H1 (cell line): ENCODE measurements at regions not wholly inside any gene's neighbourhood (a gene's known extent, or its start where the extent isn't known, plus 50 kb on each side); places are given as distances from the start of the nearest gene placed in this dataset.

Source experiments
- CTCF ChIA-PET: fragments of 300-600 bp; sonication (Branson Sonifier 250); formaldehyde crosslinking; loops from one replicate; lab custom pipeline; 2021; ENCODE audit not compliant: partially characterized antibody; lab: Charles Lee
- POLR2A ChIA-PET: fragments of 300-600 bp; sonication (Branson Sonifier 250); formaldehyde crosslinking; loops from one replicate; lab custom pipeline; 2021; ENCODE audit warnings: inconsistent platforms; ENCODE audit not compliant: partially characterized antibody; lab: Charles Lee
- DNase-seq, 2 experiments: peaks; one replicate each; pipeline versions ENCODE4 v3.0.0 to v3.0.0-alpha.2; 2010 to 2022; ENCODE audit warnings: low spot score in 2 of 2, low read depth in 1 of 2, mixed read lengths in 1 of 2
- FAIRE-seq: peaks from 2 replicates; lab custom pipeline; 2011; peaks lifted over from hg19 to GRCh38; lab: Jason Lieb, UNC
- H2AFZ ChIP-seq: 2 replicates; pipeline ENCODE4 v1.8.1; 2012; ENCODE audit warnings: low read length, inconsistent platforms
- H2AK5ac ChIP-seq: 2 replicates; pipeline ENCODE4 v1.6.1; 2013; ENCODE audit warnings: low read depth, low read length
- H2BK120ac ChIP-seq: replicated peaks from 2 replicates; pipeline ENCODE3; 2013; ENCODE audit warnings: low read depth, low read length, inconsistent platforms
- H2BK12ac ChIP-seq: 2 replicates; pipeline ENCODE4 v1.6.1; 2013; ENCODE audit warnings: low read depth, low read length
- H2BK15ac ChIP-seq: 2 replicates; pipeline ENCODE4 v1.6.1; 2013; ENCODE audit warnings: low read length
- H2BK20ac ChIP-seq: 2 replicates; pipeline ENCODE4 v1.6.1; 2013; ENCODE audit warnings: low read length
- H2BK5ac ChIP-seq: 2 replicates; pipeline ENCODE4 v1.6.1; 2013; ENCODE audit warnings: low read depth, low read length
- H3K14ac ChIP-seq: 2 replicates; pipeline ENCODE4 v1.6.1; 2013; ENCODE audit warnings: inconsistent platforms; ENCODE audit not compliant: insufficient read length
- H3K18ac ChIP-seq: 2 replicates; pipeline ENCODE4 v1.6.1; 2013; ENCODE audit warnings: low read length; ENCODE audit errors: extremely low read depth
- H3K23ac ChIP-seq: 2 replicates; pipeline ENCODE4 v1.6.1; 2013; ENCODE audit warnings: inconsistent platforms; ENCODE audit not compliant: insufficient read length
- H3K23me2 ChIP-seq: 2 replicates; pipeline ENCODE4 v1.6.1; 2013; ENCODE audit warnings: low read depth, low read length
- H3K27ac ChIP-seq: 2 replicates; pipeline ENCODE4 v1.6.1; 2011; ENCODE audit warnings: low read depth, low read length, inconsistent platforms
- H3K27me3 ChIP-seq, 4 experiments: replicated peaks in 1 of 4; 1 replicate in 1 of 4; 2 replicates in 3 of 4; pipeline versions ENCODE4 v1.6.1 to v1.8.1; 2011 to 2013; ENCODE audit warnings: low read length in 3 of 4, mild to moderate bottlenecking in 3 of 4, inconsistent platforms in 2 of 4, mixed read lengths in 2 of 4, moderate library complexity in 1 of 4; ENCODE audit not compliant: control insufficient read depth in 3 of 4, insufficient read depth in 3 of 4; ENCODE audit errors: extremely low read depth in 1 of 4
- H3K36me3 ChIP-seq, 4 experiments: 2 replicates each; pipeline versions ENCODE4 v1.6.1 to v1.8.1; 2011 to 2013; ENCODE audit warnings: mild to moderate bottlenecking in 4 of 4, low read length in 3 of 4, moderate library complexity in 2 of 4, control low read depth in 1 of 4, inconsistent platforms in 1 of 4; ENCODE audit not compliant: insufficient read depth in 4 of 4, control insufficient read depth in 2 of 4
- H3K4ac ChIP-seq: replicated peaks from 2 replicates; pipeline ENCODE3; 2013; ENCODE audit warnings: low read length, low read depth, mixed read lengths, inconsistent platforms; ENCODE audit not compliant: insufficient read length
- H3K4me1 ChIP-seq, 4 experiments: replicated peaks in 1 of 4; 1 replicate in 1 of 4; 2 replicates in 3 of 4; pipeline versions ENCODE4 v1.6.1 to v1.8.1; 2011 to 2013; ENCODE audit warnings: low read length in 3 of 4, inconsistent platforms in 2 of 4, mixed read lengths in 1 of 4; ENCODE audit not compliant: insufficient read depth in 4 of 4, control insufficient read depth in 3 of 4
- H3K4me2 ChIP-seq, 2 experiments: 2 replicates each; pipeline versions ENCODE4 v1.6.1 to v1.8.1; 2011 to 2013; ENCODE audit warnings: low read depth in 2 of 2, low read length in 2 of 2, control low read depth in 1 of 2, inconsistent platforms in 1 of 2, mild to moderate bottlenecking in 1 of 2; ENCODE audit not compliant: insufficient read depth in 1 of 2
- H3K4me3 ChIP-seq, 4 experiments: fragments of 200-600, 300-600 bp in 1 of 4; sonication (generic), shearing (Covaris generic), sonication (Bioruptor Twin) in 1 of 4; 2 replicates each; pipeline versions ENCODE4 v1.5.1 to v1.8.1; 2011 to 2016; ENCODE audit warnings: low read length in 4 of 4, low read depth in 3 of 4, control low read depth in 2 of 4, inconsistent platforms in 2 of 4, mild to moderate bottlenecking in 2 of 4, mixed read lengths in 1 of 4, moderate library complexity in 1 of 4; ENCODE audit not compliant: insufficient read depth in 2 of 4; ENCODE audit errors: extremely low read depth in 1 of 4
- H3K56ac ChIP-seq: replicated peaks from 2 replicates; pipeline ENCODE3; 2013; ENCODE audit warnings: low read depth, mild to moderate bottlenecking, mixed read lengths, low read length, inconsistent platforms; ENCODE audit not compliant: insufficient read length
- H3K79me1 ChIP-seq: 2 replicates; pipeline ENCODE4 v1.6.1; 2013; ENCODE audit warnings: low read depth, low read length, control low read depth
- H3K79me2 ChIP-seq, 2 experiments: 2 replicates each; pipeline versions ENCODE4 v1.6.1 to v1.8.1; 2012 to 2013; ENCODE audit warnings: low read length in 2 of 2, mild to moderate bottlenecking in 2 of 2, inconsistent platforms in 1 of 2; ENCODE audit not compliant: insufficient read depth in 2 of 2, control insufficient read depth in 1 of 2
- H3K9ac ChIP-seq, 4 experiments: replicated peaks in 1 of 4; 1 replicate in 1 of 4; 2 replicates in 3 of 4; pipeline versions ENCODE4 v1.6.1 to v1.8.1; 2011 to 2013; ENCODE audit warnings: low read depth in 3 of 4, low read length in 3 of 4, control low read depth in 2 of 4, mild to moderate bottlenecking in 2 of 4, moderate library complexity in 2 of 4, inconsistent platforms in 1 of 4; ENCODE audit errors: extremely low read depth in 1 of 4
- H3K9me3 ChIP-seq, 2 experiments: 2 replicates each; pipeline versions ENCODE4 v1.6.1 to v1.8.1; 2012 to 2013; ENCODE audit warnings: mild to moderate bottlenecking in 2 of 2, moderate library complexity in 2 of 2, control low read depth in 1 of 2, inconsistent platforms in 1 of 2, low read depth in 1 of 2, low read length in 1 of 2, mixed read lengths in 1 of 2; ENCODE audit not compliant: insufficient read depth in 2 of 2
- H4K20me1 ChIP-seq, 2 experiments: replicated peaks in 1 of 2; 2 replicates each; pipeline versions ENCODE3 to v1.8.1; 2011 to 2013; ENCODE audit warnings: inconsistent platforms in 2 of 2, low read length in 2 of 2, mild to moderate bottlenecking in 1 of 2; ENCODE audit not compliant: insufficient read depth in 2 of 2, control insufficient read depth in 1 of 2
- H4K5ac ChIP-seq: 2 replicates; pipeline ENCODE4 v1.6.1; 2013; ENCODE audit warnings: low read length, low read depth, mixed read lengths, inconsistent platforms; ENCODE audit not compliant: insufficient read length
- H4K8ac ChIP-seq: 2 replicates; pipeline ENCODE4 v1.8.0; 2013; ENCODE audit warnings: mild to moderate bottlenecking, moderate library complexity, low read length, inconsistent platforms; ENCODE audit not compliant: insufficient read depth; ENCODE audit errors: extremely low read depth
- H4K91ac ChIP-seq: replicated peaks from 2 replicates; pipeline ENCODE3; 2013; ENCODE audit warnings: low read length, mixed read lengths, inconsistent platforms; ENCODE audit not compliant: insufficient read length
- BRCA1 ChIP-seq: IDR thresholded peaks from 2 replicates; pipeline ENCODE4 v1.6.1; 2012; ENCODE audit warnings: low read depth, low read length, improper control_type of control experiment
- POLR2A ChIP-seq, 2 experiments: IDR thresholded peaks; 1 replicate in 1 of 2; 2 replicates in 1 of 2; pipeline ENCODE4 v1.6.1; 2011; ENCODE audit warnings: low read depth in 2 of 2, low read length in 2 of 2, mild to moderate bottlenecking in 2 of 2; ENCODE audit errors: control extremely low read depth in 1 of 2
- RBBP5 ChIP-seq: IDR thresholded peaks from 2 replicates; pipeline ENCODE4 v1.7.1; 2012; ENCODE audit warnings: low read depth, mild to moderate bottlenecking, inconsistent platforms, low read length, moderate library complexity, borderline replicate concordance
- RFX5 ChIP-seq: IDR thresholded peaks from 2 replicates; pipeline ENCODE4 v1.6.1; 2011; ENCODE audit warnings: low read depth, low read length, improper control_type of control experiment, borderline replicate concordance
- RNF2 ChIP-seq: fragments of 200-900, 300-1000 bp; sonication (generic); IDR thresholded peaks from 2 replicates; pipeline ENCODE4 v1.7.1; 2016; ENCODE audit warnings: borderline replicate concordance, low read depth, mild to moderate bottlenecking, antibody characterized with exemption, low read length; ENCODE audit not compliant: poor library complexity, severe bottlenecking; ENCODE audit errors: missing control alignments
- SP2 ChIP-seq: IDR thresholded peaks from 2 replicates; pipeline ENCODE4 v1.6.1; 2012; ENCODE audit warnings: mild to moderate bottlenecking, low read length, inconsistent platforms
- WGBS, 2 experiments: shearing (Covaris generic) in 1 of 2; methylation state at CpG; one replicate each; pipeline versions ENCODE4 v1.1.6 to v1.1.7; 2013 to 2015; ENCODE audit warnings: low lambda C conversion rate in 2 of 2, mixed read lengths in 2 of 2, inconsistent platforms in 1 of 2, low coverage in 1 of 2, missing lambda C conversion rate in 1 of 2; ENCODE audit not compliant: insufficient replicate concordance in 2 of 2, insufficient coverage in 1 of 2, insufficient read length in 1 of 2; ENCODE audit errors: extremely low coverage in 1 of 2, missing lambda C conversion rate in 1 of 2; 5-methylcytosine and 5-hydroxymethylcytosine counted together
- TF ChIP-seq, protein P1 (sequence below), 3 experiments: IDR thresholded peaks; 1 replicate in 2 of 3; 2 replicates in 1 of 3; pipeline versions ENCODE4 v1.5.1 to v1.6.1; 2011; ENCODE audit warnings: low read length in 3 of 3, mild to moderate bottlenecking in 3 of 3, inconsistent platforms in 2 of 3, low read depth in 1 of 3, moderate library complexity in 1 of 3; ENCODE audit not compliant: insufficient read depth in 1 of 3; ENCODE audit errors: control extremely low read depth in 1 of 3
- TF ChIP-seq, protein P2 (sequence below): IDR thresholded peaks from 2 replicates; pipeline ENCODE4 v1.6.1; 2011; ENCODE audit warnings: low read length, improper control_type of control experiment

DNA sequence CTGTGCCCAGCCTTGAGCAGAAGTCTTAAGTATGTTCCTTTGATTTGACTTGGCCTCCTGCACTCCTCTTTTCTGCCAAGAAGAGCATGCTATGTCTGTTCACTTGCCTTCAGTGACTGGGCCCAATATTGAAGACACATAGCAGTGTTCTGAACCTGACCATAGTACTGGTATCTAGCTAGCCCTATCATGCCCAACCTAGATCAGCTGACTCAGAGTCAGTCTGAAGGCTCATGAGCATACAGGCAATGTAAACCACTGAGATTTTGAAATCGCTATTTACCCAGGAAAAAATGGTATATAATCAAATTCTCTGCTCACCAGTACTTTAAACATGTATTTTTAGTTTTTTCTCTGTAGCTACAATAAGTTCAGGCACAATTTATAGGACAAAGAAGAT is 129.4 kb downstream of the TANC2 start:
- H3K36me3 ChIP-seq: no peaks in the 10 kb centered on the region
- POLR2A ChIA-PET: no interaction called here
- H2BK12ac ChIP-seq: no peak overlapping the region

More for the DNA sequence above, 129.4 kb downstream of the TANC2 start:
- H3K4me2 ChIP-seq: no peak overlapping the region
- H3K14ac ChIP-seq: no peak overlapping the region
- H3K9me3 ChIP-seq: no peaks in the 10 kb centered on the region
- no peak overlapping the region for H3K27ac ChIP-seq
- no peaks in the 10 kb centered on the region for H3K4me1 ChIP-seq
- H3K79me1 ChIP-seq: no peaks in the 10 kb centered on the region
- no peak overlapping the region for H3K23ac ChIP-seq
- H2AK5ac ChIP-seq: no peak overlapping the region
- H3K56ac ChIP-seq: no peak overlapping the region
- no peak overlapping the region for H4K91ac ChIP-seq
- no peak overlapping the region for H2BK20ac ChIP-seq
- H3K4me3 ChIP-seq: no peak overlapping the region
- H3K4ac ChIP-seq: no peak overlapping the region
- H2BK120ac ChIP-seq: no peak overlapping the region
- H2AFZ ChIP-seq: no peak overlapping the region
- H3K79me2 ChIP-seq: no peaks in the 10 kb centered on the region
- H3K9ac ChIP-seq: no peak overlapping the region
- no peak overlapping the region for H2BK15ac ChIP-seq
- DNase-seq (no peak), FAIRE-seq (no peak)
- 95% methylated on average over 1 of the region's 1 CpG; no CpG with 5 or more reads in 1 of the 2 experiments for WGBS, 2 experiments
- no peak overlapping the region for H2BK5ac ChIP-seq
- H3K18ac ChIP-seq: no peak overlapping the region
- H4K8ac ChIP-seq: no peak overlapping the region
- H4K5ac ChIP-seq: no peak overlapping the region
- no peaks in the 10 kb centered on the region for H3K27me3 ChIP-seq
- H4K20me1 ChIP-seq: peaks cover 0 to 2% of the 10 kb centered on the region in 2 experiments
- H3K23me2 ChIP-seq: no peaks in the 10 kb centered on the region
- CTCF ChIA-PET: interaction anchor here (0.8 to 0.9 kb wide), 2 partner anchors 13 to 40 kb away, joined by 3 read pairs; no protein-coding TSS in a partner anchor
- TF ChIP-seq SP2 (no peak), RFX5 (no peak), POLR2A (IDR thresholded peaks at IDR 0.05; ENCODE audit: control extremely low read depth in 1 of 2, low read depth in 2 of 2, low read length in 2 of 2) (no peak), RBBP5 (no peak), BRCA1 (no peak), RNF2 (no peak)
- TF ChIP-seq, protein P1, sequence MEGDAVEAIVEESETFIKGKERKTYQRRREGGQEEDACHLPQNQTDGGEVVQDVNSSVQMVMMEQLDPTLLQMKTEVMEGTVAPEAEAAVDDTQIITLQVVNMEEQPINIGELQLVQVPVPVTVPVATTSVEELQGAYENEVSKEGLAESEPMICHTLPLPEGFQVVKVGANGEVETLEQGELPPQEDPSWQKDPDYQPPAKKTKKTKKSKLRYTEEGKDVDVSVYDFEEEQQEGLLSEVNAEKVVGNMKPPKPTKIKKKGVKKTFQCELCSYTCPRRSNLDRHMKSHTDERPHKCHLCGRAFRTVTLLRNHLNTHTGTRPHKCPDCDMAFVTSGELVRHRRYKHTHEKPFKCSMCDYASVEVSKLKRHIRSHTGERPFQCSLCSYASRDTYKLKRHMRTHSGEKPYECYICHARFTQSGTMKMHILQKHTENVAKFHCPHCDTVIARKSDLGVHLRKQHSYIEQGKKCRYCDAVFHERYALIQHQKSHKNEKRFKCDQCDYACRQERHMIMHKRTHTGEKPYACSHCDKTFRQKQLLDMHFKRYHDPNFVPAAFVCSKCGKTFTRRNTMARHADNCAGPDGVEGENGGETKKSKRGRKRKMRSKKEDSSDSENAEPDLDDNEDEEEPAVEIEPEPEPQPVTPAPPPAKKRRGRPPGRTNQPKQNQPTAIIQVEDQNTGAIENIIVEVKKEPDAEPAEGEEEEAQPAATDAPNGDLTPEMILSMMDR (IDR thresholded peaks at IDR 0.05; ENCODE audit: control extremely low read depth in 1 of 3, insufficient read depth in 1 of 3, low read depth in 1 of 3, low read length in 3 of 3): no peak
- TF ChIP-seq, protein P2, sequence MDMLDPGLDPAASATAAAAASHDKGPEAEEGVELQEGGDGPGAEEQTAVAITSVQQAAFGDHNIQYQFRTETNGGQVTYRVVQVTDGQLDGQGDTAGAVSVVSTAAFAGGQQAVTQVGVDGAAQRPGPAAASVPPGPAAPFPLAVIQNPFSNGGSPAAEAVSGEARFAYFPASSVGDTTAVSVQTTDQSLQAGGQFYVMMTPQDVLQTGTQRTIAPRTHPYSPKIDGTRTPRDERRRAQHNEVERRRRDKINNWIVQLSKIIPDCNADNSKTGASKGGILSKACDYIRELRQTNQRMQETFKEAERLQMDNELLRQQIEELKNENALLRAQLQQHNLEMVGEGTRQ: no peak
